HG03135 (cell line): ENCODE measurements at regions not wholly inside any gene's neighbourhood (a gene's known extent, or its start where the extent isn't known, plus 50 kb on each side); places are given as distances from the start of the nearest gene placed in this dataset.
"Not testable (repeated sequence)": the region's sequence is repeated elsewhere in the genome, so short reads cannot be mapped to it uniquely, and the experiment has no call there.

ENCODE experiments used
- ATAC-seq: cut with Tn5 transposase; IDR thresholded peaks from one replicate; pipeline ENCODE4 v1.9.1; 2021; ENCODE audit warnings: mild to moderate bottlenecking, moderate library complexity; ENCODE audit not compliant: unreplicated experiment

DNA sequence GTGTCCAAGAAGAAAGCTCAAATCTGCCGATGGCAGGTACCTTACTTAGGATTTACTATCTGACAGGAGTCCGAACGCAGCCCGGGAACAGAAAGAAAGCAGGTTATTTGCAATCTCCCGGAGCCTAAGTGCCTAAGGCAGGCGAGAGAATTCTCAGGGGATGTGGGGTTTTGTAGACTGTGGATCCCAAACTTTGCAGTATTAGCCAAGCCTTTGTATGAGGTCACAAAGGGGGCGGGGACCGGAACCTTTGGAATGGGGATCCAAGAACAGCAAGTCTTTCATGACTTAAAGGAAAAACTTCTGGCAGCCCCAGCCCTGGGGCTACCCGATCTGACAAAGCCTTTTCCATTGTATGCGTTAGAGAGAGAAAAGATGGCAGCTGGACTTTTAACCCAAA lies 80.6 kb upstream of the RUBCNL start:
- ATAC-seq, result not testable (repeated sequence)

GRCh38 chr13:46466074-46466473 lies 79.0 kb upstream of the RUBCNL start:
- ATAC-seq, result not testable (repeated sequence)

DNA sequence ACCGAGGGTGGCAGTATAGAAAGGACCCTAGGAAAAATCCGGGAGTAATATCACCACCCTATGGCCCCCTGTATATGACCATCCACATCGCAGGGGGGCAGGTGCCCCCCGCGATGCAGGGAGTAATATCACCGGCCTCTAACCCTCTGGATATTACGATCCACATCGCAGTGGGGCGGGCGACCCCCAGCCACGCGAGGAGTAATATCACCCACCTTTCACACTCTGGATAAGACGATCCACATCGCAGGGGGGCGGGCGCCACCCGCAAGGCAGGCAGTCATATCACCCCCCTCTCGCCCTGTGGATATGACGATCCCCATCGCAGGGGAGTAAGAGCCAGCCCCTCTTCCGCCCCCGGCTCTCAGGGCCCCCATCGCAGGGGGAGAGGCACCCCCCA lies 76.7 kb upstream of the RUBCNL start:
- no peak for ATAC-seq

- ATAC-seq, result not testable (repeated sequence)
Observed at GRCh38 chr13:46460223-46460622, 73.2 kb upstream of the RUBCNL start.

DNA sequence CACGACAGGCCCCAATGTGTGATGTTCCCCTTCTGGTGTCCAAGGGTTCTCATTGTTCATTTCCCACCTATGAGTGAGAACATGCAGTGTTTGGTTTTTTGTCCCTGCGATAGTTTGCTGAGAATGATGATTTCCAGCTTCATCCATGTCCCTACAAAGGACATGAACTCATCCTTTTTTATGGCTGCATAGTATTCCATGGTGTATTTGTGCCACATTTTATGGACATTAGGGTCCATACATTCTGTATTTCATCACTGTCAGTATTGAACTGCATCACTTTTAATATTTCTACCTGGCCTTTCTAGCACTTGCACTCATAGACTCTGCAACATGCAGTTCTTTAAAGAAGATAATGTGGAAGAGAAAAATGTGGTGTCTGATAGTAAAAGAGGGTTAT lies 70.2 kb upstream of the RUBCNL start:
- ATAC-seq, result not testable (repeated sequence)

DNA sequence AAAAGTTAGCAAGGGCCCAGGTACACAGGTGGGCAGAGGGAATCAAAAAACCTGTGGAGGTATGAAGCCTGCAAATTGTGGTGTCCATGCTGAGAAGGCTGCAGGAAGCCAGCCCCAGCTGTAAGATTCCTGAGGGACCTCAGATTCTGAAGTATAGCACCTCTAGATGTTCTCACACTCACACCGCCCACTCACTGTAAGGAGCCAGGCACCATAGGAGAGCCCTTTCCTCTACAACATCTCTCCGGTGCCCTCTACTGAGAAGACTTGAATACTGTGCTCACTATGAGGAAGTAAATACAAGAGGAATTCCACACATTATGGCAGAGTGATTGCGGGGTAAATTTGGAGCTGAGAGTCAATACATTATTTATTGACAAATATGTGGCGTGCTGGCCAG lies 68.9 kb upstream of the RUBCNL start:
- peak; percentile 85 for ATAC-seq

DNA sequence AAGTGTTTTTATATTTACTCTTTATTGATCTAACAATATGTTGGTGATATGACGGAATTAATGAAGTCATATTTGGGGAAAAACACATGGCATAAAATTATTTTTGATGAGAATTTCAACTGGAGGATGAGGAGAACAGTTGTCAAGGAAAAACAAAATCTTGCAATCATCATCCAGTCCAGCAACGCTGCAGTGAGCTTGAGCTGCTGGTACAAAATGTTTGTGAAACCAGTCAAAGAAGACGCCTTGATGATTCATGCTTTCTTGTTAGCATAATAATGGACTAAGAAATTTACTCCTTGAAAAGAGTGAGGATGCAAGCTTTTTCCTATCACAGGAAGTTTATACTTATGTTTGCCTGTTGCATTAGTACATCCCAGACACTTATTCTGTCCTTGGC lies 64.1 kb upstream of the RUBCNL start:
- not testable (repeated sequence) for ATAC-seq

- not testable (repeated sequence) for ATAC-seq
Observed at GRCh38 chr13:46449949-46450348, 62.9 kb upstream of the RUBCNL start.

DNA sequence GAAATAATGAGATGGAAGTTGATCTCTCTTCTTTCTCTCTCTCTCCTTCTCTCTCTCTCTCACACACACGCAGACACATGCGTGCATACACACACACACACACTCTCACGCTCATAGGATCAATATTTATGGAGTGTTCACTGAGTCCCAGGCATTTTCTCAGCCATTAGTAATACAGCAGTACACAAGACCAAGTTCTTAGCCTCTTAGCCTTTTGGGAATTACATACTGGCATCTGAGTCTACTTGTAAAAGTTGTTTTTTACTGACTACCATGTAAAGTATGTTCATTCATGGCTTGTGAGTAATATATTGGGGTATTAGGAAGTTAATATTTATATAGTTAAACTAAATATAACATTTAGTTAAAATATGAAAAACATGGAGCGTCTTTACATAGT lies 61.1 kb upstream of the RUBCNL start:
- not testable (repeated sequence) for ATAC-seq

DNA sequence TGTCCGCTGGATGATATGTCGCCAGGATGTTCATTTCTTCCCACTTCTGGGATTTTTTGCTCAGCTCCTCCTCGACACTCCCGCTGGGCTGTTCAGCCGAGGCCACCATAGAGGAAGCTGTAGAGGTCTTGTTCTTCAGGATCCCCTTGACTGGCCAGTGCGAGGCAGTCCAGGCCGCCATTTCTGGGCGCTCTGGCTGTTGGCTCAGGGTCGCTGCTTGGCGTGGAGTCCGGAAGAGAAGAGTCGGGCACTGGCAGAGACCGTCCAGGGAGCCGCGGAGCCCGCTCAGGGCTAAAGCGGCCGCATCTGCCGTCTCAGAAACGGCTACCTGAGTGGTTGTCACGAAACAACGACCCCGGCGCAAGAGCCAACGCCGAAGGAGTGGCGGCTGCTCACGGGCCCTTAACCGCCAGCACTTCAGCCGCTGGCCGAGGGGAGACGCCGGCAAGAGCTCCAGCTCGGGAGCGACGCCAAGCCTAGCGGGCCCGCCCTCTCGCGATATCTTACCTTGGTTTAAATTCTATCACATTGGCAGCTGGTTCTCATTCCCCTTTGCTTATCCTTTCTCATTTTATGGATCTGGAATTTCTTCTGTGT lies 50.9 kb upstream of the RUBCNL start:
- ATAC-seq, result not testable (repeated sequence)
